ENCODE measurements at regions not wholly inside any gene's neighbourhood (a gene's known extent, or its start where the extent isn't known, plus 50 kb on each side); places are given as distances from the start of the nearest gene placed in this dataset.

DNA sequence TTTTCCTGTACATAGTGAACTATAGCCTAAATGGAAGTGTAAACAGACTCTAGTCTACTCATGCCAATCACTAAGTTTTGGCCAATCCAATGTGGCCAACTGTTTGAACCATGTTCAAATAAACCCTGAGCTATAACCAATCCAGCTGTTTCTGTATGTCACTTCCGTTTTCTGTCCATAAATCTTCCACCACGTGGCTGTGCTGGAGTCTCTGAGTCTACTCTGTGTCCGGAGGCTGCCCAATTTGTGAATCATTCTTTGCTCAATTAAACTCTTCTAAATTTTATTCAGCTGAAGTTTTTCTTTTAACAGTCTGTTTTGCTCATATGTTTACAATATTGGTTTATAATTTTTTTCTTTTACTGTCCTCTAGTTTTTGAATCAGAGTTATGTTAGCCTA is 112.3 kb upstream of the BANK1 start:
- H3K79me2 ChIP-seq (replicated peaks; ENCODE audit: insufficient read depth, low read length) = no peaks in the 10 kb centered on the region
- H3K4me3 ChIP-seq (ENCODE audit: low read length) = no peak overlapping the region
- H4K20me1 ChIP-seq (ENCODE audit: insufficient read depth) = no peaks in the 10 kb centered on the region
- no peak overlapping the region for H3K27ac ChIP-seq (ENCODE audit: low read length)
- H3K9me3 ChIP-seq (ENCODE audit: low read length) = no peaks in the 10 kb centered on the region
- no peaks in the 10 kb centered on the region for H3F3A ChIP-seq (ENCODE audit: insufficient read depth, low read length, poor library complexity, severe bottlenecking)
- TF ChIP-seq, protein P1, sequence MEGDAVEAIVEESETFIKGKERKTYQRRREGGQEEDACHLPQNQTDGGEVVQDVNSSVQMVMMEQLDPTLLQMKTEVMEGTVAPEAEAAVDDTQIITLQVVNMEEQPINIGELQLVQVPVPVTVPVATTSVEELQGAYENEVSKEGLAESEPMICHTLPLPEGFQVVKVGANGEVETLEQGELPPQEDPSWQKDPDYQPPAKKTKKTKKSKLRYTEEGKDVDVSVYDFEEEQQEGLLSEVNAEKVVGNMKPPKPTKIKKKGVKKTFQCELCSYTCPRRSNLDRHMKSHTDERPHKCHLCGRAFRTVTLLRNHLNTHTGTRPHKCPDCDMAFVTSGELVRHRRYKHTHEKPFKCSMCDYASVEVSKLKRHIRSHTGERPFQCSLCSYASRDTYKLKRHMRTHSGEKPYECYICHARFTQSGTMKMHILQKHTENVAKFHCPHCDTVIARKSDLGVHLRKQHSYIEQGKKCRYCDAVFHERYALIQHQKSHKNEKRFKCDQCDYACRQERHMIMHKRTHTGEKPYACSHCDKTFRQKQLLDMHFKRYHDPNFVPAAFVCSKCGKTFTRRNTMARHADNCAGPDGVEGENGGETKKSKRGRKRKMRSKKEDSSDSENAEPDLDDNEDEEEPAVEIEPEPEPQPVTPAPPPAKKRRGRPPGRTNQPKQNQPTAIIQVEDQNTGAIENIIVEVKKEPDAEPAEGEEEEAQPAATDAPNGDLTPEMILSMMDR (IDR thresholded peaks at IDR 0.05; ENCODE audit: poor library complexity, severe bottlenecking) = no peak
- no peak for TF ChIP-seq MXI1 (conservative IDR thresholded peaks at IDR 0.05; ENCODE audit: poor library complexity, severe bottlenecking)
- TF ChIP-seq RAD21 (conservative IDR thresholded peaks at IDR 0.05) = no peak
- no peak for TF ChIP-seq TAF1 (IDR thresholded peaks at IDR 0.05; ENCODE audit: low read depth)
- no peak for TF ChIP-seq SMC3 (conservative IDR thresholded peaks at IDR 0.05; ENCODE audit: poor library complexity)
- no peak for TF ChIP-seq EZH2 (IDR thresholded peaks at IDR 0.05; ENCODE audit: borderline replicate concordance, insufficient read depth, low read length, poor library complexity, severe bottlenecking)
- no peak for TF ChIP-seq POLR2AphosphoS5 (IDR thresholded peaks at IDR 0.05)
- no peak for TF ChIP-seq EP300 (conservative IDR thresholded peaks at IDR 0.05; ENCODE audit: poor library complexity, severe bottlenecking)
- TF ChIP-seq, protein P2, sequence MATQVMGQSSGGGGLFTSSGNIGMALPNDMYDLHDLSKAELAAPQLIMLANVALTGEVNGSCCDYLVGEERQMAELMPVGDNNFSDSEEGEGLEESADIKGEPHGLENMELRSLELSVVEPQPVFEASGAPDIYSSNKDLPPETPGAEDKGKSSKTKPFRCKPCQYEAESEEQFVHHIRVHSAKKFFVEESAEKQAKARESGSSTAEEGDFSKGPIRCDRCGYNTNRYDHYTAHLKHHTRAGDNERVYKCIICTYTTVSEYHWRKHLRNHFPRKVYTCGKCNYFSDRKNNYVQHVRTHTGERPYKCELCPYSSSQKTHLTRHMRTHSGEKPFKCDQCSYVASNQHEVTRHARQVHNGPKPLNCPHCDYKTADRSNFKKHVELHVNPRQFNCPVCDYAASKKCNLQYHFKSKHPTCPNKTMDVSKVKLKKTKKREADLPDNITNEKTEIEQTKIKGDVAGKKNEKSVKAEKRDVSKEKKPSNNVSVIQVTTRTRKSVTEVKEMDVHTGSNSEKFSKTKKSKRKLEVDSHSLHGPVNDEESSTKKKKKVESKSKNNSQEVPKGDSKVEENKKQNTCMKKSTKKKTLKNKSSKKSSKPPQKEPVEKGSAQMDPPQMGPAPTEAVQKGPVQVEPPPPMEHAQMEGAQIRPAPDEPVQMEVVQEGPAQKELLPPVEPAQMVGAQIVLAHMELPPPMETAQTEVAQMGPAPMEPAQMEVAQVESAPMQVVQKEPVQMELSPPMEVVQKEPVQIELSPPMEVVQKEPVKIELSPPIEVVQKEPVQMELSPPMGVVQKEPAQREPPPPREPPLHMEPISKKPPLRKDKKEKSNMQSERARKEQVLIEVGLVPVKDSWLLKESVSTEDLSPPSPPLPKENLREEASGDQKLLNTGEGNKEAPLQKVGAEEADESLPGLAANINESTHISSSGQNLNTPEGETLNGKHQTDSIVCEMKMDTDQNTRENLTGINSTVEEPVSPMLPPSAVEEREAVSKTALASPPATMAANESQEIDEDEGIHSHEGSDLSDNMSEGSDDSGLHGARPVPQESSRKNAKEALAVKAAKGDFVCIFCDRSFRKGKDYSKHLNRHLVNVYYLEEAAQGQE (IDR thresholded peaks at IDR 0.05; ENCODE audit: borderline replicate concordance) = no peak
- H3K9ac ChIP-seq (ENCODE audit: low read length) = no peak overlapping the region
- H2AFZ ChIP-seq (ENCODE audit: low read depth, low read length) = no peak overlapping the region
- H3K36me3 ChIP-seq (ENCODE audit: insufficient read depth, low read length) = no peaks in the 10 kb centered on the region
- H3K4me2 ChIP-seq (ENCODE audit: low read length) = no peak overlapping the region
- H3K9me2 ChIP-seq (ENCODE audit: insufficient read depth, low read length) = no peaks in the 10 kb centered on the region
- no peaks in the 10 kb centered on the region for H3K27me3 ChIP-seq (ENCODE audit: insufficient read depth, low read depth, low read length)

DNA sequence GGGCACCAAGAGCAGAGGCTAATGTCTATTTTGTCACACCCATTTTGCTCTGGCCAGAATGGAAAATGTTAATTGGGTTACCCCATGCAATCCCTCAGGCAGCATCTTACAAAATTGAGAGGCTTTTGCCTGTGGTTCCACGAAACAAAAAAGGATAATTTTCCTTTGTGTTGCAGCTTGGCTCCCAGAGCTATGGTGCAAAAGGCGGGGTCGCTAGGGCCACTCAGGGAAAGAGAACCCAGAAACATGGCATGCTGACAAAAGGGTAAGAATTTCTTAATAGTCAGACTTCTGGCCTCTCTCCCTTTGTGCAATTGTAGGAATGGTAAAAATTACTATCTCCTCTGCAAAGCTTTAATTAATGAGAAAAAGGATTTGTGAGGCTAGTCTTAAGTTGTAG is 119.6 kb upstream of the BANK1 start:
- Histone ChIP-seq H3K36me3 (ENCODE audit: insufficient read depth, low read length) (no peaks in the 10 kb centered on the region), H3K9ac (ENCODE audit: low read length) (no peak overlapping the region), H3K79me2 (replicated peaks; ENCODE audit: insufficient read depth, low read length) (no peaks in the 10 kb centered on the region), H2AFZ (ENCODE audit: low read depth, low read length) (no peak overlapping the region), H3K4me2 (ENCODE audit: low read length) (no peak overlapping the region), H3K27ac (ENCODE audit: low read length) (no peak overlapping the region), H3K9me3 (ENCODE audit: low read length) (no peaks in the 10 kb centered on the region), H3K27me3 (ENCODE audit: insufficient read depth, low read depth, low read length) (no peaks in the 10 kb centered on the region), H3K4me3 (ENCODE audit: low read length) (no peak overlapping the region), H3K9me2 (ENCODE audit: insufficient read depth, low read length) (no peaks in the 10 kb centered on the region), H4K20me1 (ENCODE audit: insufficient read depth) (no peaks in the 10 kb centered on the region), H3F3A (ENCODE audit: insufficient read depth, low read length, poor library complexity, severe bottlenecking) (no peaks in the 10 kb centered on the region)
- TF ChIP-seq, protein P2 (IDR thresholded peaks at IDR 0.05; ENCODE audit: borderline replicate concordance) = no peak
- no peak for TF ChIP-seq POLR2AphosphoS5 (IDR thresholded peaks at IDR 0.05)
- TF ChIP-seq EZH2 (IDR thresholded peaks at IDR 0.05; ENCODE audit: borderline replicate concordance, insufficient read depth, low read length, poor library complexity, severe bottlenecking) = no peak
- no peak for TF ChIP-seq EP300 (conservative IDR thresholded peaks at IDR 0.05; ENCODE audit: poor library complexity, severe bottlenecking)
- TF ChIP-seq RAD21 (conservative IDR thresholded peaks at IDR 0.05) = no peak
- TF ChIP-seq TAF1 (IDR thresholded peaks at IDR 0.05; ENCODE audit: low read depth) = no peak
- no peak for TF ChIP-seq SMC3 (conservative IDR thresholded peaks at IDR 0.05; ENCODE audit: poor library complexity)
- TF ChIP-seq, protein P1 (IDR thresholded peaks at IDR 0.05; ENCODE audit: poor library complexity, severe bottlenecking) = no peak
- TF ChIP-seq MXI1 (conservative IDR thresholded peaks at IDR 0.05; ENCODE audit: poor library complexity, severe bottlenecking) = no peak
